ENCODE measurements at regions not wholly inside any gene's neighbourhood (a gene's known extent, or its start where the extent isn't known, plus 50 kb on each side); places are given as distances from the start of the nearest gene placed in this dataset.

DNA sequence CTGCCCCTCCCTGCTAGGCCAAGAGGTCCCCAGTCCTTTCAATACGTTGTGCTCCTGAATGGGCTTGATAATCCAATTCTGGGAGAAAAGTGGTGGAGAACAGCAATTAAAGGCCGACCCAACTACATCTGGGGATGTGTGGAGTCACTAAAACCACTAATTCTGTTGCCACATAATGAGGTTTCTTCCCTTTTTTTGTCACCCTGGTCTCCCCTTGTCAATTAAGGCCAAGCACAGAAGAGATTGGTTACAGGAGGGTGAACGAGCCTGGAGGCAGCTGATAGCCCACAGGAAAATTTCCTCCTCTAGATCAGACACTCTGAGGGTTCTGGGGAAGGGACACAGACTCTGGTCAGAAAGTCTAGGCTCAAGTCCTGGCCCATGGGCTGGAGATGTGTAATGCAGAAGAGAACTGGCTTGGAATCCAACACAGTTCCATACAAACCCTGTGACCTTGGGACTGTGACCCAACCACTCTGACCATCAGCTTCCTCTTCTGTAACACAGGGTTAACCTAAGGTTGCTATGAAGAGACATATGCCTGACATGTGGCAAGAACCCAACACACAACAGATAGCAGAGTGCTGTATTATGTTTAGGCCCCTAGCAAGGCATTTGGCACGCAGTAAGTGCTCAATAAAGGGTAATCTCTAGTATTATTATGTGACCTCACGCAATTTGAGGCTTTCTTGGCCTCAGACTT lies 146.4 kb downstream of the CHST1 start:
- no peak for TF ChIP-seq POLR2A (IDR thresholded peaks at IDR 0.05)
- TF ChIP-seq, protein P1, sequence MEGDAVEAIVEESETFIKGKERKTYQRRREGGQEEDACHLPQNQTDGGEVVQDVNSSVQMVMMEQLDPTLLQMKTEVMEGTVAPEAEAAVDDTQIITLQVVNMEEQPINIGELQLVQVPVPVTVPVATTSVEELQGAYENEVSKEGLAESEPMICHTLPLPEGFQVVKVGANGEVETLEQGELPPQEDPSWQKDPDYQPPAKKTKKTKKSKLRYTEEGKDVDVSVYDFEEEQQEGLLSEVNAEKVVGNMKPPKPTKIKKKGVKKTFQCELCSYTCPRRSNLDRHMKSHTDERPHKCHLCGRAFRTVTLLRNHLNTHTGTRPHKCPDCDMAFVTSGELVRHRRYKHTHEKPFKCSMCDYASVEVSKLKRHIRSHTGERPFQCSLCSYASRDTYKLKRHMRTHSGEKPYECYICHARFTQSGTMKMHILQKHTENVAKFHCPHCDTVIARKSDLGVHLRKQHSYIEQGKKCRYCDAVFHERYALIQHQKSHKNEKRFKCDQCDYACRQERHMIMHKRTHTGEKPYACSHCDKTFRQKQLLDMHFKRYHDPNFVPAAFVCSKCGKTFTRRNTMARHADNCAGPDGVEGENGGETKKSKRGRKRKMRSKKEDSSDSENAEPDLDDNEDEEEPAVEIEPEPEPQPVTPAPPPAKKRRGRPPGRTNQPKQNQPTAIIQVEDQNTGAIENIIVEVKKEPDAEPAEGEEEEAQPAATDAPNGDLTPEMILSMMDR (IDR thresholded peaks at IDR 0.05), result no peak
